ENCODE measurements at regions not wholly inside any gene's neighbourhood (a gene's known extent, or its start where the extent isn't known, plus 50 kb on each side); places are given as distances from the start of the nearest gene placed in this dataset.

DNA sequence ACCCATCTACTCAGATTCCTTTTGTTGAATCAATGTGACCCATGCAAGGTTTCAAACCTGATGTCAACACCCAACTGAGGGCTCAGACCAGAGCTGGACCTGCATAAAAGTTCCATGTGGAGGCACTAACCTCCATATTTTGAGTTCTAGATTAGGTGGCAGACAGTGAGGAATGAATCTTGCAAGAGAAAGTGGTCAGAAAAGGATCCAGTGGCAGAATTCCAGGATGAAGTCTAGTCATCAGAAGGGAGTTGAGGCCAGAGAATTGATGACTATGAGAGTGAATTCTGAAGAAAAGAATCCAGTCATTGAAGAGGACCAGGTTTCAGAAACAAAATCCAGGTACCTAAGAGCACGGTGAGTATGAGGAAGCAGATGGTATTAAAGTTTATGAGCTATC, 205.1 kb upstream of the RGMB start:
- H3K4me3 Mint-ChIP-seq: no peak overlapping the region
- H3K4me1 Mint-ChIP-seq: no peaks in the 10 kb centered on the region
- no peak for ATAC-seq
- DNase-seq: no peak
- H3K27me3 Mint-ChIP-seq: peaks cover 5% of the 10 kb centered on the region
- H3K27ac Mint-ChIP-seq: no peak overlapping the region
- H3K9me3 ChIP-seq (ENCODE audit: control insufficient read depth, low read length, poor library complexity, severe bottlenecking): no peaks in the 10 kb centered on the region
- H3K36me3 Mint-ChIP-seq (ENCODE audit: low read depth): no peaks in the 10 kb centered on the region

DNA sequence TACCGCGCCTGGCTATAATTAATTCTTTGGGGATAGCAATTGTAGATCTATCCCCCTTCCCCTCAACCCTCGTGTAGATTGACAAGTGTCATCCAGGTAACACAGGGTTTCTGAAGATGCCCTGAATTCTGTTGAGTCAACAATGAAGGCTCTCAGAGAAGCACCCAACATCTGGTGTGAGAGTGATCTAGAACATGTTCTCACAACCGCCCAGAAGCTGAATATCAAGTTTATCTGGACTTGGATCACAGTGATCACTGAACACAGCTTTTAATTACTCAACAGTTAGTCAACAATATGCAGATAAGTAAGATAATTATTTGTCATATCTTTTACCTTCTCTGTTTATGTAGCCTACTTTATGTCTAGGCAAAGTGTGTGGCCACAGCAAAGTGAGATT, 204.2 kb upstream of the RGMB start:
- no peaks in the 10 kb centered on the region for H3K4me1 Mint-ChIP-seq
- no peak for ATAC-seq
- H3K36me3 Mint-ChIP-seq (ENCODE audit: low read depth): no peaks in the 10 kb centered on the region
- no peak overlapping the region for H3K27ac Mint-ChIP-seq
- peaks cover 5% of the 10 kb centered on the region for H3K27me3 Mint-ChIP-seq
- no peaks in the 10 kb centered on the region for H3K9me3 ChIP-seq (ENCODE audit: control insufficient read depth, low read length, poor library complexity, severe bottlenecking)
- no peak overlapping the region for H3K4me3 Mint-ChIP-seq
- DNase-seq: no peak

DNA sequence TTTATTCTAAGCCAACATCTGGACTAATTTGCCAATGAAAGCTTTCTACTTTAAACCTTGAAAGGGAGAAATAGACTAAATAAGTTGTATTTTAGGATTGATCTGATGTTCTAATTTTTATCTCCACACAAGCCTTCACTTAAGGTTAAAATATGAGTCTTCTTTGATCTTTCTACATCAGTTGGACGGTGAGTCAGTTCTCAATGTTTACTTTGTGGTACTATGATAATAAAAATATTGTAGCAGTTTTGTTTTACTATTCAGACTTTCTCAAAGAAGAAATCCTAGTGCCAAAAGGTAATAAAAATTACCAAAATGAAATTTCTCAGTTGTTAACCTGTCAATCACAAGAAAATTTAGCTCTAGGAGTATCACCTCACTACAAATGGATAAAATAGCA, 203.5 kb upstream of the RGMB start:
- DNase-seq: no peak
- no peak for ATAC-seq
- Mint-ChIP-seq H3K27me3 (peaks cover 5% of the 10 kb centered on the region), H3K27ac (no peak overlapping the region), H3K36me3 (ENCODE audit: low read depth) (no peaks in the 10 kb centered on the region), H3K4me1 (no peaks in the 10 kb centered on the region), H3K4me3 (no peak overlapping the region)
- no peaks in the 10 kb centered on the region for H3K9me3 ChIP-seq (ENCODE audit: control insufficient read depth, low read length, poor library complexity, severe bottlenecking)

DNA sequence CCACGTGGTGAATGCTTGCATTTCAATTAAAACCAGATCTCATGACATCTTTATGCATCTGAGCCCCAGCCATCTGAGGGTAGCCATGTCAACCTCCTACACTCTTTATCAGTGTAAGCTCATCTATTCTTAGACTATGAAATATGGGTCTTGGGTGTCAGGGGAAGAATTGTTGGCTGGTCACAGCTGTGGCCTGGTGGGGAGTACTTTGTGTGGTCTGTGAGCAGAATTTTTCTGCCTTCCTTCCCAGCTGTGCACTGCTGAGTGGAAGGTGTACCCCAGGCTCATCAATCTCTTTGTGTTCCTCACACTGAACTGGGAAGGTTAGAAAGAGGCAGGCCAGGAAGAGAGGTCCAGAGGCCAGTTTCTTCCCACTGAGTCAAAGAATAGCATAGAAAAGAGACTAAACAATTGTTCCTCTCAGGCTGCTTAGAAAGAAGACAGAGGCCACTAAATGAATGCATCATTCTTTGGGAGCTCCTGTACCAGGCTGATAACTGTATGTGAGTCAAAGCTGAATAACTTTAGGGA, 202.7 kb upstream of the RGMB start:
- peaks cover 5% of the 10 kb centered on the region for H3K27me3 Mint-ChIP-seq
- H3K4me1 Mint-ChIP-seq: no peaks in the 10 kb centered on the region
- H3K36me3 Mint-ChIP-seq (ENCODE audit: low read depth): no peaks in the 10 kb centered on the region
- no peaks in the 10 kb centered on the region for H3K9me3 ChIP-seq (ENCODE audit: control insufficient read depth, low read length, poor library complexity, severe bottlenecking)
- no peak overlapping the region for H3K27ac Mint-ChIP-seq
- no peak overlapping the region for H3K4me3 Mint-ChIP-seq
- DNase-seq (no peak), ATAC-seq (no peak)

DNA sequence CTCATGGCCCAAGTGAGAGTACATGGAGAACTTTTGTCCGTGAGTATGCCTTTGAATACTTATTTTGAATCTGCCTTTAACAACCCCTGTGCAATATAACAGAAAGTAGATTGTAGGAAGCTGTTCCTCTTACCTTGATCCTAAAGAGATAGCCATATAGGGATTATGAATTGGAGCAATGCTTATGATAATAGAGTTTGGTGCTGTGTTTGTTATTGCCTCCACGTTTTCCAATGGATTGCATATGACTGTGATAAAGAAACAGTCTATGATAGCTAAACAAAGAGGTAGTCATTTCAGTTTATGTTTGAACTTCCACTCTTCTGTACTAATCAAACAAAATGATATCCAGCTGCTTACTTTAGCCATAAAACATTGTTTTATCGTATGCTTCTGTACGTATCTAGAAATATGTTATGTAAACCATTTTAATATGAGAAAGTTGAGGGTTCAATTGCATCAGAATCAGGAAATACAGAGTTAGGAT, 199.6 kb upstream of the RGMB start:
- no peaks in the 10 kb centered on the region for H3K9me3 ChIP-seq (ENCODE audit: control insufficient read depth, low read length, poor library complexity, severe bottlenecking)
- Mint-ChIP-seq H3K4me1 (no peaks in the 10 kb centered on the region), H3K27me3 (no peaks in the 10 kb centered on the region), H3K4me3 (no peak overlapping the region), H3K36me3 (ENCODE audit: low read depth) (no peaks in the 10 kb centered on the region), H3K27ac (no peak overlapping the region)
- ATAC-seq (no peak), DNase-seq (no peak)

DNA sequence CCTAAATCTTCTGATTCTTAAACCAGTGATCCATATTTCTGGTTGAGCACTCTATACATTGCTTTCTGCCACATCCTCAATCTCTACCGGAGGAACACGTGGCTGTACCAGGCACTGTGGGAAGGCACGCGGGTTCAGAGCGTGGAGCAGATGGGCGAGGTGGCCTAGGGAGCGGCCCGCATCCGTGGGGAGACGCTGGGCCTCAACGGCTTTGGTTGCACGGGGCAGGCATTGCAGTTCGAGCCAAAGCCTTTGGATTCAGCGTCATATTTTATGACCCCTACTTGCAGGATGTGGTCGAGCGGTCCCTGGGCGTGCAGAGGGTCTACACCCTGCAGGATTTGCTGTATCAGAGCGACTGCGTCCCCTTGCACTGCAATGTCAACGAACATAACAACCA, 197.2 kb upstream of the RGMB start:
- Mint-ChIP-seq H3K4me3 (no peak overlapping the region), H3K27me3 (no peaks in the 10 kb centered on the region), H3K36me3 (ENCODE audit: low read depth) (no peaks in the 10 kb centered on the region), H3K27ac (no peak overlapping the region), H3K4me1 (no peaks in the 10 kb centered on the region)
- no peak for DNase-seq
- no peak for ATAC-seq
- H3K9me3 ChIP-seq (ENCODE audit: control insufficient read depth, low read length, poor library complexity, severe bottlenecking): no peaks in the 10 kb centered on the region

DNA sequence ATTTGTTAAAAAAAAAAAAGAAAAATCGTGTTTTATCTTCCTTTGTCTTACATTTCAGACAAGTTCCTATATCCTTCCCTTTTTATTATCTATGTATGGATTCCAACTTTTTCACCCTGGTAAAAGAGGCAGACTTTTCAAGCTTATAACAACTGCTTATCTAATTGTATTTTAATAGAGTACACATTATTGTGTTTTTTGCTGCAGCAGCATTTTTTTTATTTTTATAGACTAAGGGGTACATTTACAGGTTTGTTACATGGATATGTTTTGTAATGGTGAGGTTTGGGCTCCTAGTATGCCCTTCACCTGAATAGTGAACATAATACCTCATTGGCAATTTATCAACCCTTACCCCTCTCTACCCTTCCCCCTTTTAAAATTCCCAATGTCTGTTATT, 195.0 kb upstream of the RGMB start:
- no peaks in the 10 kb centered on the region for H3K9me3 ChIP-seq (ENCODE audit: control insufficient read depth, low read length, poor library complexity, severe bottlenecking)
- DNase-seq (no peak), ATAC-seq (no peak)
- H3K4me1 Mint-ChIP-seq: no peaks in the 10 kb centered on the region
- H3K27me3 Mint-ChIP-seq: no peaks in the 10 kb centered on the region
- H3K27ac Mint-ChIP-seq: no peak overlapping the region
- no peak overlapping the region for H3K4me3 Mint-ChIP-seq
- H3K36me3 Mint-ChIP-seq (ENCODE audit: low read depth): no peaks in the 10 kb centered on the region

DNA sequence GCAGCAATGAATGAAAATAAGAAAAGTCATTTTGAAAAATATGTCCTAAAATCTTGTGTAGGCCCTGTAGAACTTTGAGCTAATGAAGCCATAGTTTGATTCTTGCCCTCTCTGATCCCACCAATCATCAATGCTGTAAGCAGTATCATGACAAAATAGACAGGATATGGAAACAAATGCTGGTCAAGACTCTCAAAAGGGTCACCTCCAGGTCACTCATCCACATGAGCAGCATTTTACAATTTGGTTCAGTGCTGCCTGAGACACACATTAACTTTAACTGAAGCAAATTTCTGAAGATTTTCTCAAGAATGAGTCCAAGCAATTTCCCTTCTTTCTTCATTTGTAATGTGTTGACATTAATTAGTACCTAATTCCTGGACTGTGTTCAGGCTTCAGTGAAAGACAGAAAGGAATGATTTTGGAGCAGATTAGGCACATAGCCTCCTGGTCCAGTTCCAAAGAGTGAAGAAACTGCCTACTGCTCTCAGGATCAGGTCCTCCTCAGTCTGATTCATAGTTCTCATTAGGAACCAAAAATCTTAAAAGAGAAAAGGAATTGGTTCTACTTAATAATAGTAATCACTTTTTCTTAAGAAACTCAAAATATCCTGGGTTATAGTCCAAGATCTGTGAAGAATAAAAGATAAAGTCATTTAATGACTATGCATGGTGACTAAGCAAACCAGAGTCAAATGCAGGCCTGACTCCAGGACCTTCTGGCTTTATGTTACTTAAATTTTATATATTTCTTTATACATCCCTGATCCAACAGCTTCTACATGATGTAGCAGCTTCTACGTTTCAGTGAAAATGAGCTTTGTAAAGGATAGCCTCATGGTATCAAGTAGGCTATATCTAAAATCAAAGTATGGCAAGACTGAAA, 192.1 kb upstream of the RGMB start:
- DNase-seq: no peak
- no peak overlapping the region for H3K4me3 Mint-ChIP-seq

DNA sequence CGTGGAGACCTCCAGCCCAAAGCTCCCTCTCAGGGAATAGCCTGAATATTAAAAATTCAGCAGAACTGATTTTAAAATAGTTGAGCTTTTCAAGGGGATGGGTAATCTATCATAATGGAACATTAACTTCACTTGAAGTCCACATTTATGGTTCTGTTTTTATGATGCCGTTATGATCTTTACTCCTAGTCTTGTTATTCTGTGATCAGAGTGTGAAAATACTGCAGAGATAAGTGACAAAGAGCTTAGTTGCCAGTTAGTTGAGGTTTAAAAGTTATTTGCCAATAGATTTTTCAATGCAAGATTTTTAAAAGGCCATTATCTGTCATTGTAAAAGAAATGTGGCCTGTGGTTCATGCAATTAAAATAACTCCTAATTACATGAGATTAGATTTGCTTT, 189.9 kb upstream of the RGMB start:
- no peak for ATAC-seq
- H3K36me3 Mint-ChIP-seq (ENCODE audit: low read depth): no peaks in the 10 kb centered on the region
- DNase-seq: no peak
- H3K4me3 Mint-ChIP-seq: no peak overlapping the region
- no peak overlapping the region for H3K27ac Mint-ChIP-seq
- no peaks in the 10 kb centered on the region for H3K27me3 Mint-ChIP-seq
- H3K9me3 ChIP-seq (ENCODE audit: control insufficient read depth, low read length, poor library complexity, severe bottlenecking): no peaks in the 10 kb centered on the region
- H3K4me1 Mint-ChIP-seq: no peaks in the 10 kb centered on the region

More for the DNA sequence above, 192.1 kb upstream of the RGMB start:
- H3K9me3 ChIP-seq (ENCODE audit: control insufficient read depth, low read length, poor library complexity, severe bottlenecking): no peaks in the 10 kb centered on the region
- Mint-ChIP-seq H3K36me3 (ENCODE audit: low read depth) (no peaks in the 10 kb centered on the region), H3K27ac (no peak overlapping the region), H3K27me3 (no peaks in the 10 kb centered on the region), H3K4me1 (no peaks in the 10 kb centered on the region)
- no peak for ATAC-seq

DNA sequence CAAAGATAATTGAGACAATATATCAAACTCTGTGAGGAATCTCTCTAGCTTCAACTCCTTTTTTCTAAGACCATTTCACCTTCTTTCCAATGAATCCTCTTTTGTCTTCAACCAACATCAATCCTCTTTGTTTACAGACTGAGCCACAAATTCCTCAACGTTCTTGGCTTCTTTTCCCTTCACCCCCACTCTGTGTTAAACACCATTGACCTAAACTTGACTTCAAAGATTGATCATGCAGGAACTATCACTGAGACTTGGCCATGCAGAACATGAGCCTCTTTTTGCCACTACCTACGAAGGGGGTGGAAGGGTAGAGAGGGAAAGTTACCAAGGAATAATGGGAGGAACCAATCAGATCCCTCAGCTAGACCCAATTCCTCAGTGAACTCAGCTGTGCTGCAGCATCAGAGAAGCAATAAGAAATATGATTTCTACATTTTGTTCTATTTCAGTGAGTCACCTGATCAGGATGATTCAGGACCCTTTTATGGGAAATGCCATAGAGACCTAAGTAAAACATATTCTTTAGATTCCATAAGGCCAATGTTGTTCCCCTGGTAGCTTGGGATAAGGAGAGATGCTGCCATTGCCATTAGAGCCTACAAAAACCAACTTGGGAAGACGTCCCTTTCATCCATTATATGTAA, 187.7 kb upstream of the RGMB start:
- Mint-ChIP-seq H3K4me3 (no peak overlapping the region), H3K27ac (no peak overlapping the region), H3K27me3 (no peaks in the 10 kb centered on the region), H3K36me3 (ENCODE audit: low read depth) (no peaks in the 10 kb centered on the region), H3K4me1 (no peaks in the 10 kb centered on the region)
- H3K9me3 ChIP-seq (ENCODE audit: control insufficient read depth, low read length, poor library complexity, severe bottlenecking): no peaks in the 10 kb centered on the region
- DNase-seq: no peak
- ATAC-seq: no peak

DNA sequence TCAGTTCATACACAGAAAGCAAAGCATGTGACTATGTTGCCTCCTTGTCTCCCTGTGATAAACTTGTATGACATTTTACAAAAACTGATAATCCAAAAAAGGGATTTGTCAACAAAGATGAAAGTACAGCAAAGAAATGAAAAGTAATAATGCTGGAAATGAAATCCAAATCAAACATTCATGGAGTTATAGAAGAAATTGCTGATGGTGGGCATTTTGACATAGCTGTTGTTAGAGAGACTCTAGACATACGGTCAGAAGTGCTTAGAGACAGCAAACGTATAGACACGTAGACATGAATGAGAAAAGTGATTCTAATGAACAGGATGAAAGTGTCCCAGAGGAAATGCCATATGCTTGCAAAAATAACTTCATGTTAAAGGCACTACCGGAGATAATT, 186.9 kb upstream of the RGMB start:
- no peak for ATAC-seq
- H3K4me1 Mint-ChIP-seq: no peaks in the 10 kb centered on the region
- no peaks in the 10 kb centered on the region for H3K36me3 Mint-ChIP-seq (ENCODE audit: low read depth)

DNA sequence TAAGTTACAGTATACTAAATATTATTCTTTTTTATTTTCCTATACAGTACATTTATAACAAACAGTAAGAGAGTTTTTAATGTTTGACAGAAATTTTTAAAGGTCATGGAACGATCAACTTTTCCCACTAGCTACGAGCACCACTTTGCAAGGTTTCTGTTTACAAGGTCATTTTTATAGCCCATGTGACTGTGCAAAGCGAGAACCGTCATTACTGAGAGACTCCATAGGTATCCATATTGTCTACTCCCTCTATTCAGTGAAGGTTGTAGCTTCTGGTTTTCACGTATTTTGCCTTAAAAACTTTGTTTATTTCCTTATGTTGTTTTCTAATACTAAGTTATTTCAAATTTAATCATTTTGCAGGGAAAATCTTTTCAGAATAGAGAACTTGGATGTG, 186.3 kb upstream of the RGMB start:
- Mint-ChIP-seq H3K27me3 (no peaks in the 10 kb centered on the region), H3K27ac (no peak overlapping the region), H3K4me1 (no peaks in the 10 kb centered on the region), H3K36me3 (ENCODE audit: low read depth) (no peaks in the 10 kb centered on the region), H3K4me3 (no peak overlapping the region)
- ATAC-seq (no peak), DNase-seq (no peak)
- no peaks in the 10 kb centered on the region for H3K9me3 ChIP-seq (ENCODE audit: control insufficient read depth, low read length, poor library complexity, severe bottlenecking)

More for the DNA sequence above, 186.9 kb upstream of the RGMB start:
- H3K9me3 ChIP-seq (ENCODE audit: control insufficient read depth, low read length, poor library complexity, severe bottlenecking): no peaks in the 10 kb centered on the region
- no peak for DNase-seq
- Mint-ChIP-seq H3K27me3 (no peaks in the 10 kb centered on the region), H3K4me3 (no peak overlapping the region), H3K27ac (no peak overlapping the region)

DNA sequence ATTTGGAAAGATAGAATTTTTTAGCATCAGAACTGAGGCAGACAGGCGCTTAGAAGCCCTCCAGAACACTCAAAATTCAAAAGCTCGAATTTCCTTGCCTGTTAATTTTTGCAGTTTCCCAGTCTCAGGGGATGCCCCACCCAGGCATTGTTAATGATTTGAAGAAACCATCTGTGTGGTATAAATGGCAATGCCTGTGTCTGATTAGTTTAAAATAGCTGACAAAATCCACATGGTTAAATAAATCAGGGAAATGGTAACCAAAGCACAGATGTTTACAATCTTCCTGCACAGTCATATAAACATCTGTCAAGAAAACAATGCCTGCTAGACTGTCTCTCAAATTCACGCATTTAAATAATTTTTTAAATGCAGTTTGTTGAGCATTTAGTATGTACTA, 185.2 kb upstream of the RGMB start:
- Mint-ChIP-seq H3K27ac (no peak overlapping the region), H3K4me1 (no peaks in the 10 kb centered on the region), H3K27me3 (no peaks in the 10 kb centered on the region), H3K4me3 (no peak overlapping the region), H3K36me3 (ENCODE audit: low read depth) (no peaks in the 10 kb centered on the region)
- no peak for DNase-seq
- ATAC-seq: no peak
- H3K9me3 ChIP-seq (ENCODE audit: control insufficient read depth, low read length, poor library complexity, severe bottlenecking): no peaks in the 10 kb centered on the region
